GM21381 (cell line): ENCODE measurements at regions not wholly inside any gene's neighbourhood (a gene's known extent, or its start where the extent isn't known, plus 50 kb on each side); places are given as distances from the start of the nearest gene placed in this dataset.

Experiments
- ATAC-seq: cut with Tn5 transposase; IDR thresholded peaks from one replicate; pipeline ENCODE4 v1.9.1; 2021; ENCODE audit warnings: mild to moderate bottlenecking, moderate library complexity; ENCODE audit not compliant: unreplicated experiment

- no peak for ATAC-seq
Observed at GRCh38 chr3:18886331-18886730, 262.0 kb upstream of the KCNH8 start.

DNA sequence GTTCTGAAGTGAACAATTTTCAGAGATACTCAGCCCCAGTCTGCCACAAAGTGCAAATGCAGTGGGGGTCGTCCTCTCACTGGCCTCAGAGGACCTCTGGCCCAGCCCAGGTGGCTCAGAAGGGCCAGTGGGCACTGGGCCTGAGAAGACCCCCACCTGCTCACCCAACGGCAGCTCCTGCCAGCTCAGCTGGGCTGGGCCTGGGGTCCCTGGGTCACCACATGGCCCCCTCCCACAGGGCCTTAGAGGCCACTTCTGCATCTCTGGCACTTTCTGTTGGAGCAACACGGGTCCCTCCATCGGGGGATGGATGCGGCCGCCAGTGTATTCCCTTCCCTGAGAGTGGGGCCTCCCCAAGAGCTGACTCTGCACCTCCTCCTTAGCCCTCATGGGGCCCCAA, 262.7 kb upstream of the KCNH8 start:
- ATAC-seq, result no peak

- no peak for ATAC-seq
Observed at GRCh38 chr3:18883571-18883970, 264.7 kb upstream of the KCNH8 start.

GRCh38 chr3:18880691-18881090, 267.6 kb upstream of the KCNH8 start:
- ATAC-seq, result no peak

GRCh38 chr3:18872466-18872865, 275.8 kb upstream of the KCNH8 start:
- no peak for ATAC-seq

DNA sequence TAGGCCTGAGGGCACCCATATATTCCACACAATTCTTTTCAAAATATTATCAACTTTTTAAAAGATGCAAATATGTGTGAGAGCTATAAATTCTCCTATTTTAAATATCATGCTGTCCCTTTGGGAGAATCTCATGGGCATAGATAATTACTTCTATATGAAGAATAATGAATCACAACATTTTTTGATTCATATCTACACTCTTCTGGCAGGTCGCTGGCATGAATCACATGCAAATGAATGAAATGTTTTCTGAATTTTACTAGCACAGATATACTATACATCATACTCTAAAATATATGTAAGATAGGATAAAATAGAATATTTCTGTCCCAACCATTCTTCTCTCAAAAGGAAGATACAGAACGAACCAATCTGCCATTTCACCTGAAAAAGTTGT, 277.7 kb upstream of the KCNH8 start:
- no peak for ATAC-seq

DNA sequence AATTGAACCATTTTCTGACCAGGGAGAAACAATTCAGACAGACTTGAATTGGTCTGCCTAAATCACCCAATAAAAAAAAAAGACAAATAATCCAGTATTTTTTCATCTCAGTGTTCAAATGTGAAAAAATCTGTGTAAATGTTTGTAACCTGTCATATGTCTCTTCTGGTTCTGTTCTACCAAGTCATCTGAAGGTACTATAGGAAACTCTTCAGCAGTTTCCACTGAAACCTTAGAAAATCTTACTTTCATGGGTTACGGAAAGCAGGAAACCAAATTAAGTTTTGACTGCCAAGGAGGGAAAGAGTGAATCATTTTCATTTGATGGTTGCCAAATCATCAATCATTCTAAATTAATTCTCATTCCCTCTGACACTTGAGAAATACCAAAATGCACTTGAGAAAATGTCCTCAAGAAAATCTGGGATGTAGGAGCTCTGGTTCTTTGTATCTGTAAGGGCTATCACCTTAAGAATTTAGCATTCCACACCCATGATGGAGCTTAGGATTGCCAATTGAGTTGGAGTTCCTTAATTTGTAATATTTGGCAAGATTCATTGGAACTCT, 278.2 kb upstream of the KCNH8 start:
- ATAC-seq, result no peak

DNA sequence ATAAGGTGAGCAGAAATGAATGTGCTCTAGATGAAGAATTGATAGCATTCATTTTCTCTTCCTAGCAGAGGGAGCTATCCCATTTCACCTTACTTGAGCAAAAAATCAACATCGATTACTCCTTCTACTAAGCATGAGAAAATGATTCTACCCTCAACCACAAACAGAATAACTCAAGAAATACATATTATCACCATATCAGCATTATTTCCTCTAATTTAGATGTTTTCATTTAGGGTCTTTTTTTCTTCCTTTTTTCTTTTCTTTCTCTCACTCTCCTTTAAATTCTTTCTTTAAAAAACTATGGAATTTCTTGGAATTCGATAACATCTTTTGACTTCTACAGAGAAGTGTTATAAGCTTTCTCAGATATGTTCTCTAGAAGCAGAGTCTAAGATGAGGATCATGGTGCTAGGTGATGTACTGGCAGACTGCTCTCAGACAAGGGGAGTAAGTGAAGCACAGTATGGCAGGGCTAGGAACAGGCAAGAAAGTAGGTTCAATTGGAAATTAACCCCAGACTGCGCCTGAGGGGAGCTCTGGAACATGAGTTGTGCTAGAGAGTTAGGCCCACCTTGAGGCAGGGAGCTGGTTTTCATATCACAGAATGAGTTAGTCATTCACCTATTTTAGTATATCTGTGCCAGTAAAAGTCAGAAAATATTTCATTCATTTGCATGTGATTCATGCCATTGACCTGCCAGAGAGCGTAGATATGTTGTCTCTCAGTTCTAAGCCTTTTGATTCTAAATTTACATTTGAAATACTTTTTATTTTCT, 279.2 kb upstream of the KCNH8 start:
- ATAC-seq, result no peak

DNA sequence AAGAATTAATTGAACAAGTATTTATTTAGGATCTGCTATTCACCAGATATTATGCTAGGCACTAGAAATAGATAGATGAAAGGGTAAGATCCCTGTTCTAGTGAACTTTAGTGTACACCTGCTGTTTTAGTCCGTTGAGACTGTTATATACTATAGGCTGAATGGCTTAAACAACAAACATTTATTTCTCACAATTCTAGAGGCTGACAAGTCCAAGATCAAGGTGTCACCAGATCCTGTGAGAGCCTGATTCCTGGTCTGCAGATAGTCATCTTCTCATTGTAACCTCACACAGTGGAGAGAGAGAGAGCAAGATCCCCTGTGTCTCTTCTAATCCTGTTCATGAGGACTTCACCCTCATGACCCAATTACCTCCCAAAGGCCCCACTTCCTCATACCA, 281.4 kb upstream of the KCNH8 start:
- no peak for ATAC-seq

DNA sequence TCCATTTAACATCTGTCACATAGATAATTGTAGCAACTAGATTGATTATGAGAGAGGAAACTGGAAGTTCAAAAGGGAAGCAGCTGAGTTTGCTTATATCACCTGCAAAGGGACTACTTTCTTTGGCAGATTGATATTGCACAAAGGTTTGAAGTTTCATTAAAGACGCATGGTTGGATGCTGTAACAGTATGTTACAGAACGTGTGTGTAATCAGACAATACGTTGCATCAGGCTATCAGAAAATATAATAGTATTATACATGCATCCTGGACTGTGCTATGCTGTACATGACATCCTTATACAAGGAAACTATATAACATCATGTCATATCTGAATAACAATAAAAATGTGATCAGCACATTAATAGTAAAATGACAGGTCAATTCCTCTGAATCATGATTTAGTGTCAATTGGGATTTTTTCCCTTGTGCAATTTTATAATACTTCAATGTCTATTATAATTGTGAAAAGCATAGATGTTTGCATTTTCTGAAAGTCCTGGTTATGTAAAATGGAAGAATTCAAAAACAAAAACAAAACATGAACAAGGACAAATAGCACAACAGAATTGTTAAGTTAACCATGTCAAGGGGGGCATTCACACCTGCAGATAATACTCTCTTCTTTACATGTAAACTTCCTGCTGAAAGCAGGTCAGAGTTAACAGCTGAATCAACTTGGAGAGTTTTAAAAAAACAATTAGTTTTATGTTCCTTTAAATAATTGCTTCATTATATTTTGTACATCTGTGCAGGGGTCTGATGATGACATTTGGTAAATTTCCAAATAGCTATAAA, 283.2 kb upstream of the KCNH8 start:
- ATAC-seq, result no peak

GRCh38 chr3:18862077-18862476, 286.2 kb upstream of the KCNH8 start:
- no peak for ATAC-seq

DNA sequence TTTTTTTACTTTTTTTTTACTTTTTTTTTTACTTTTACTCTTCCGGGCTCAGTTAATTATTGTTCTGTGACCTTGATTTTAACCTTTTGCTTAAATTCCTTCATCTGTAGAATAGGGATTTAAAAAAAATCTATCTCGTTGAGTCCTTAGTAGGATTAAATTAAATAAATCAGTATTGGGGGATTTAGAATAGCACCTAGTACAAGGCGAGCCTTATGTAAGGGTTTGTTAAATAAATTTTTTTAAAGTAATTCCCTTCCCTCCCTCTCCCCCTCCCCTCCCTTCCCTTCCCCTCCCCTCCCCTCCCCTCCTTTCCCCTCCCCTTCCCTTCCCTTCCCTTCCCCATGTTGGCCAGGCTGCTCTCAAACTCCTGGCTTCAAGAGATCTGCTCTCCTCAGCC, 287.2 kb upstream of the KCNH8 start:
- ATAC-seq, result no peak

DNA sequence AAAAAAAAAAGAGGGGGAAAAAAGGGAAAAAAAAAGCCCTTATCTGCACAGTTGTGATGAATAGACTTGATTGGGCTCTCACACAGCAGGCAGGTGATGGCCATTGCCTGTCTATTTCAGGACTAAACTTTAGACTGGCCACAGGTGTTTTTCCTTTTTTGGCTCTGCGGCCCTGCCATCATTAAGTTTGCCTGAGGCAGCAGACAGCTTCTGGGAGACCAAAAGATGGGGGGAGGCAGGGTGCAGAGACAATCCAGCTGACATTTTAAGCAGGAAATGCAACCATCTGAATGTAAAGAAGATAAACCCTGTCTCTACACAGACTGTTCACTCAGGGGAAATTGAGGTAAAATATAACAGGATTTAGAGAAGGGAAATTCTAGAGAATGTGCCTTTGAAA, 295.0 kb upstream of the KCNH8 start:
- ATAC-seq, result no peak

- ATAC-seq, result peak; percentile 64
Observed at GRCh38 chr3:18847583-18848197, 300.6 kb upstream of the KCNH8 start.

DNA sequence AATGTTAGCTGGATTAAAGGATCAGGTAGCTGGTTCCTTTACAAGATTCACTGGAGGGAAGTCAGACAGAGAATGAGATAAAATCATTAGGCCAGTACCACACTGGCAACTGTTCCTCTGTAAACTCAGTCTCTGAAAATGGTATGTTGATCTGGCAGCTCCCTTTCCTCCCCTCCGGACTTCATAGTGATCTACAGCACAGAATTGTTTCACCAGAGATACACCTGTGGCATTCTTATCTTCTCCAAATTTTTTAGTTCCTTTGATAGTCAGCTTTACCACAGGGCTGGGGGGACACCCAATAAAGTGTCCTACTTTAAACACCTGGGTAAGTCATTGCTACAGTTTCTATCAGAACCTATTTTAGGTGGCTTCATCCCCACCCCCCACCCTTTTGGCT, 304.3 kb upstream of the KCNH8 start:
- ATAC-seq, result no peak

- ATAC-seq, result no peak
Observed at GRCh38 chr3:18843188-18843587, 305.1 kb upstream of the KCNH8 start.

DNA sequence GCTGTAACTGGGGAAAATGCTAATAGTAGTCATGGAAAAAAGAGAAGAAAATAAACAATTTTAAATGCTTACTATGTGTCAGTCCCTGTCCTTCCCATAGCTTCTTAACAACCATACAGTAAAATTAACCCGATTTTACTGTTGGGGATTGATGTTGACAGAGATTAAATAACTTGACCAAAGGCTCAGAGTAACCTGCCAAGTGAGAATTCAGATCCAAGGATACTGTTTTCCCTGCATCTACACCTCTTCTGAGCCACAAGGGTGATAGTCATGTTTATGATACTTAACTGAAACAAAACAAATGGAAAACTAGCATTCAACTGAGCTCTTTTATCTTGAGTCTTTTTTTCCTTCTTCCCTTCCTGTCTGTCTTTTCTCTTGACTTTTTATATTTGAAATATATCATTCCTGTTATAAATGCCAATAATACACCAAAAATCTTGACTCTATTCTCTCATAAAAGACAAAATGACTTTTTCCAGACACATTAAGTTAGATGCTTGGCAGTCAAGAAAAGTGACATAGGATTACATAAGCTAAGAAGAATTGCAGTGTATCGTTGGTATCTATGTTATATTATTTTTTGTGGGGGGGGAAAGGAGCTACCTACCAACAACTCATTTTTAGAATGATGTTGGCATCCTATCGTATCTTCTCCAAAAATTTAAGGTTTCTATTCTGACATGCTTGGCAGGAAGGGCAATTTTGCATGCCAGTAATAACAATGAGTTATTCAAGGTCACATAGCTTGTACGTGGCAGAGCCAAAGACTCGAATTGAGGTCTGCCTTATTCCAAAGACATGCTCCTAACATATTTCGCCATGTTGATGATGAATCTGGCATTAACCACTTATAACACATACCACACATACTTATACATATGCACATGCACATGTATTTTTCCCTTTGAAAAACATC, 306.6 kb upstream of the KCNH8 start:
- no peak for ATAC-seq

GRCh38 chr3:18840535-18841137, 307.7 kb upstream of the KCNH8 start:
- ATAC-seq, result no peak

GRCh38 chr3:18838758-18839157, 309.6 kb upstream of the KCNH8 start:
- ATAC-seq, result no peak

DNA sequence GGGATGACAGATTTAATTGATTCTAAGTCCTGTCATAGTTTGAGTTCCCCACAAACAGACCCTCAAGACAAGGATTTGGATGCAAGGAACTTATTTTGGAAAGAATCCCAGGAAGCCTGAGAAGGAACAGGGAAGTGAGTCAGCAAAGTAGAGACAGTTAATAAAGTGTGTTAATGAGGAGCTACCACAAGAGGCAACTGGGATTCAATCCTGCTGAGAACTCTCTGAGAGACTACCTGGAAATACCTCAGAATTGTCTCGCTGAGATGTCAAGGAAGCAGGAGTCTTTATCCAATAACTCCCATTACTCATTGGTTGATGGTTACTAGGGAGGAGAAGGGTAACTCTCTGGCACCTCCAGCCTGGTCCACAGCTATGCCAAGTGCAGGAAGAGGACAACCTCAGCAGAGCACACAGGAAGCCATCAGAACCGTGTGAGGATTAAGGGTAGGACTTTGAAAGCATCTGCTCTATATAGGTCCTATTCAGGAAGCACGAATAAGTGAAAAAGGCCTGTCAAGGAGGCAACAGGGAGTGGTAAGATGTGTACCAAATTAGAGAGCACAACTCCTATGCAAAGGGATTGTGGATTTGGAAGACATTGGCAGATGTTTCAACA, 311.1 kb upstream of the KCNH8 start:
- no peak for ATAC-seq
